GM19452 (cell line): ENCODE measurements at regions not wholly inside any gene's neighbourhood (a gene's known extent, or its start where the extent isn't known, plus 50 kb on each side); places are given as distances from the start of the nearest gene placed in this dataset.
"Not testable (repeated sequence)": the region's sequence is repeated elsewhere in the genome, so short reads cannot be mapped to it uniquely, and the experiment has no call there.

Experiments used
- ATAC-seq: cut with Tn5 transposase; IDR thresholded peaks from one replicate; pipeline ENCODE4 v1.9.1; 2021; ENCODE audit not compliant: unreplicated experiment

DNA sequence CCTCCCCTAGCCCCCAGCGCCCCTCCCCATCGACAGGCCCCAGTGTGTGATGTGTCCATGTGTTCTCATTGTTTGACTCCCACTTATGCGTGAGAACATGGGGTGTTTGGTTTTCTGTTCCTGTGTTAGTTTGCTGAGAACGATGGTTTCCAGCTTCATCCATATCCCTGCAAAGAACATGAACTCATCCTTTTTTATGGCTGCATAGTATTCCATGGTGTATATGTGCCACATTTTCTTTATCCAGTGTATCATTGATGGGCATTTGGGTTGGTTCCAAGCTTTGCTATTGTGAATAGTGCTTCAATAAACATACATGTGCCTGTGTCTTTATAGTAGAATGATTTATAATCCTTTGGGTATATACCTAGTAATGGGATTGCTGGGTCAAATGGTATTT is 107.6 kb upstream of the ADGRG2 start:
- ATAC-seq, result not testable (repeated sequence)

DNA sequence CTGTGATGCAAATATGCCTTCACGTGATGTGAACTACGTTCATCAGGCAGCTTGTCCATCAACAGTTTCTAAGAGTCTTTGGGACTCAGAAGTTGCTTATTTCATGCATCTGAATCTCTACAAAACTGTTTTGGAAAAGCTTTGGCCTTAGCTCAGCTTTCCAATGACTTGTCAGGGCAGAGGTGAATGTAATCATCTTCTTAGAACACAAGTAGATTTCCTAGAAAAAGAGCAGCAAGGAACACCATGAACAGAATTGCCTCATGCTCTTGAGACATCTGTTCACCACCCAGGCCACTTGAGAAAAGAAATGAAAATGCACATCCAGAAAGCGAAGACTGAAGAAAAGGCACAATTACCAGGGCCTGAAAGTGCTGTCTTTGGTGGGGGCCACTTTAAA is 105.8 kb upstream of the PDHA1 start:
- ATAC-seq, result no peak

DNA sequence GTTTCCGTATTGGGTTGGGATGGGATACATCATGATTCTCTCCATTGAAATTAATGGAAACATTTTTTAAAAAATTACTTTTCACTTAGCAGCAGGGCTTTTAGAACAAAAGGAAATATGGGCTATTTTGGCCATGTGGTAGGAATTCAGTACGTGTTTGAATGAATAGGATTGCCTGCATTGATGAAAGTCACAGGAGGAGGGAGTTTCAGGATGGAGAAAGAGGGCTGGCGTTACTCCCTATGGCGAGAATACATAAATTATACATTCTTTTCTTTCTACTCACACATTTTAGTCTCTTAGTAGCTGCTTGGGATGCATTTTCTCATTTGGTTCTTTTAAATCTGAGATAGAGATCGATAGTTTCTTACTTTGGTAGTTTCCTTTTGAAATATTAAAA is 100.3 kb upstream of the PDHA1 start:
- no peak for ATAC-seq

DNA sequence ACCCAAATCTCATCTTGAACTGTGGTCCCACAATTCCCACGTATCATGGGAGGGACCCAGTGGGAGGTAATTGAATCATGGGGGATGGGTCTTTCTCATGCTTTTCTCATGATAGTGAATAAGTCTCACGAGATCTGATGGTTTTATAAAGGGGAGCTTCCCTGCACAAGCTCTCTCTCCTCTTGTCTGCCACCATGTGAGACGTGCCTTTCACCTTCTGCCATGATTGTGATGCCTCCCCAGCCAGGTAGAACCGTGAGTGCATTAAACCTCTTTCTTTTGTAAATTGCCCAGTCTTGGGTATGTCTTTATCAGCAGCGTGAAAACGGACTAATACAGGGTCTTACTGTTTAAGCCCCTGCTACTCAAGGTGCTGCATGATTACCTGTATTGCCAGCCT is 98.8 kb upstream of the PDHA1 start:
- not testable (repeated sequence) for ATAC-seq

DNA sequence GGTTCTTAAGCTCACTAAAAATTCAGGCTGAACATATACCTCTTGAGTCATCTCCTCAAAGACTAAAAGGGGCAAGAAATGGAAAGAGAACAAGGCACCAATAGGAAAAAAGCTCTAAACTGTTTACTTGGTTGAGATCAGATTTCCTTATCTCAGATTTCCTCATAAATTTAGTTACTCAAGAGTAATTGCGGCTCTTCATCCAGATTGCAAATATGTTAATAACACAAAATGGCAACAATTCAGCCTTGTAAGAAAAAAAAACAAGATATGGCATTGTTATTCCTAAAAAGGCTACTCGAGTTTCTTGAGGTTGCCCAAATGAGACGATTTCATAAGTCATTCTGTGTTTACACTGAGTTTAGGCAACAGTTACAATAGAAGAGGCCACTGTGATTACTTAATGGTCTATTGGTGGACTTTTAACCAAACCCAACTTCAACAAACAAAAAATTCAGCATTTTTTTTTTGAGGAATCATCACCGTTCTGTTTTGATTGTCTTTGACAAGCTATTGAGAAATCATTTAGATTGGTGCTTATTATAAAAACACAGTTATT is 97.9 kb upstream of the PDHA1 start:
- ATAC-seq, result no peak

DNA sequence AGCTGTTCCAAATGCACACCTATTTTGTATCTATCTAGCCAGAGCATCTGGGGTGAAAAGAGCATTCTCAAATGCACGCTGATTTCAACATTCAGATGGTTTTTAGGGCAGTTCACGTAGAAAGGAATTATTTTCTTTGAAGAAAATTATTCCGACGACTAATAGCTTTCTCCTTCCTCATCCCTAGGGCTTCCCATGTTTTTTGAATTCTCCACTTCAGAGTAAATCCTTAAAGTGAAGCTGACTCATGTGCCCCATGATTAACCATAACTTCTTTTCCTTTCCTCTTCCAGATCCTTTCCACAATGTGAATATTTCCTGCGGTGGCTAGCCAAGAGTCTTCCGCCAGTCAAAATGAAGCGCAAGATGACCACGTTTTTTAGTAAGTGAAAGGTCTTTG is 86.7 kb upstream of the PDHA1 start:
- no peak for ATAC-seq

DNA sequence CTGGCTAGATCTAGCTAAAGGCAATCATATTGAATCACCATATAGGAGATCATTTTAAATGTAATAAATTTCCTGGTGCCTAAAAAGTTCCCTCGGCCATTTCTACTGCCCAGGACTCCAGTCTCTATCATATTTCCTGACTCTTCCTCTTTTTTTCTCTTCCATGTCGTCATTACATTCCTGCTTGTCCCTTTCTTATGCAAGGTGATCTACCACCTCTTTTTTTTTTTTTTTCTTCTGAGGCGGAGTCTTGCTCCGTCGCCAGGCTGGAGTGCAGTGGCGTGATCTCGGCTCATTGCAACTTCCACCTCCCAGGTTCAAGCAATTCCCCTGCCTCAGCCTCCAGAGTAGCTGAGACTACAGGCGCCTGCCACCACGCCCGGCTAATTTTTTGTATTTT is 82.7 kb upstream of the PDHA1 start:
- ATAC-seq, result not testable (repeated sequence)

DNA sequence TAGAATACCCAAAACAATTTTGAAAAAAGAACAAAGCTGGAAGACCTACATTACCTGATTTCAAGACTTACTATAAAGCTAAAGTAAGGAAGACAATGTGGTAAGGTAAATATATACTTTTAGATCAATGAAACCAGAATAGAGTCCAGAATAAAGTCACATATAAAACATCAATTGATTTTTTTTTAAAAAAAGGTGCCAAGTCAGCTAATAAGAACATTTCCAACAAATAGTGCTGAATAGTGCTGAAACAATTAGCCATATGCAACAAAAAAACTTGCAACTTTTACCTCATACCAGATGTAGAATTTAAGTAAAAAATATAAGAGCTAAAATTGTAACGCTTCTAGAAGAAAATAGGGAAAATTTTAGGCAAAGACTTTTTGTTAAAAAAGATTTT is 73.0 kb upstream of the PDHA1 start:
- ATAC-seq, result no peak

DNA sequence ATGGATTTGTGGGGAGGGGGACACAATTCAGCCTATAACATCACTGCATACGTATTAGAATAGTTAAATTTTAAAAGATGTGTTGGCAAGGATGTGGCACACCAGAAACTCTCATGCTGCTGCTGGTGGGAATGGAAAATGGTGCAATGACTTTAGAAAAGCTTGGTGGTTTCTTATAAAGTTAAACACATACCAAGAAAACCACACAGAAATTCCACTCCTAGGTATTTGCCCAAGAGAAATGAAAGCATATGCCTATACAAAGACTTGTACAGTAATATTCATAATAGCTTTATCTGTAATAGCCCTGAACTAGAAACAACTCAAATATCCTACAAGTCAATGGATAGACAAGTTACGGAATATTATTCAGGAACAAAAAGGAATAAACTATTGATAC is 71.3 kb upstream of the PDHA1 start:
- no peak for ATAC-seq

DNA sequence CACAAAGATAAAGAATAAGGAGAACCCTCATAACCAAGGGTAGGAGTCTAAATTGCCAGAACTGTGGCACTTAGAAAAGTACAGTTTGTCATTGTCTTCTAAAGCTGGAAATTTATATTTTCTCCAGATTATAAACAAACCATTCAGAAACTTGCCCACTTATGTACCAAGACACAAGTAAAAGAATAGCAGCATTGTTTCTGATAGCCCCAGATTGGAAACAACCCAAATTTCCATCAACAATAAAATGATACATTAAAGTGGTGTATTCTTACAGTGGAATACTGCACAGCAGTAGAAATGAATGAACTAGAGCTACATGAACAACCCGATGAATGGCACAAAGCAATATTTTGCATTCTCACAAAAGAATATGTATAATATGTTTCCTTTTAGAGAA is 63.1 kb upstream of the PDHA1 start:
- ATAC-seq, result no peak

DNA sequence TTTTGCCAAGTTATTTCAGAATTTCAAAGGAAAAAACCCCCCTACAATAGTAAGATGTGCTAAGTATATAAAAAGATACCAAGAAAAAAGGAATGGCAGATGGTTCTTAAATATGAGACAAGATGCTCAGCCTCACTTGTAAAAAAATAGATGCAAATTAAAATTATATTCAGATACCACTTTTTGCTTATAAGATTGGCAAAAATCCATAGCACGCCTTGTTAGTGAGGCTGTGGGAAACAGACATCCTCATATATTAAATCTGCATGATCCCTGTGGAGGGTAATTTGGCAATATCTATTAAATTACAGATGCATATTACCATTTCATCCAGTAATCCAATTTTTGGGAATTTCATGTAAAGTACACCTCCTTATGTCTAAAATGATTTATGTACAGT is 62.5 kb upstream of the PDHA1 start:
- ATAC-seq, result no peak

DNA sequence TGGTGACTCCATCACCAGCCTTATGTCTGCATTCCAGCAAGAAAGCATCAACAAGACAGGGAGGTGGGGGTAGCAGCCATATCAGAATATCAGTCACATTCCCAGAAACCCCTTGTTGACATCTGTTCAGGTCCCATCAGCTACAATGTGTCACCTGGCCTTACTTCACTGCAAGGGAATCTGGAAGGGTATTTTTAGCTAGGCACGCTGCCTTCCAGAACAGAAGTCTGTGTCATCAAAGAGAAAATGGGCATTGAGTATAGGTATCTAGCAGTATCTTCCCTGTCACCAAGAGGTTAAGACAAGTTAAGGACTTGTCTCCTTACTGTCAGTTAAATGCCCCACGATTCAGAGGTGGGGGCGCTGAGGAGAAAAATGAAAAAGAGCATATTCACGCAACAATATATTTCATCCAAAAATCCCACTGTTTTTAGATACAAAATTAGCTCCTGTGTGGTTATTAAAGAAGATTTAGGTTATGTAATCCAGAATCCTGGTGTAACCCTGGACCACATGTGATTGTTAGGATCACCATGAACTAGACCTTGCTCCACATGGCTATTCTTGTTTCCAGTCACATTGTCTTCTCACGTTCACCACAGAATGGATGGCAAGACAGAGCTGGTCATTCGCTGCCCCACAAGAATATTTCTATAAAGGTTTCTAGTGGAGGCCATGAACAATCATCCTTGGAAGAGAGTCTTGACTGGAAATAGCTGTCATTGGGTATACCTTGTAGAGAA is 60.0 kb upstream of the PDHA1 start:
- no peak for ATAC-seq

DNA sequence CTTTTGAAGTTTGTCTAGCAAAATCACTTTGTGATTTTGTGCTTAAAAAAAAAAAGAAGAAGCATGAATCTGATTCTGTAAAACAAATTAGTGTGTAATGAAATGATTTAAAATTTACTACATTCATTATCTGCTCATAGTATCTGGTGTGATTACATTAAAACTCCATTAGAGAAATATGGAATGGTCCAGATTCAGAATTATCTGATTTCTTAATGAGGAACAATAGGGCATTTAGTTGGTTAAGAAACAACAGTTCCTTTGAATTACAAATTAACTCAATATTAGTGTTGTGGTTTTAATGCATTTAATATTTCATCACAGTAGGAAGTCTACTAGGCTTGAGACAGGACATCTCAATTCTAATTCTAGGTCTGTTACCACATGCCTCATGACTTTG is 57.9 kb upstream of the PDHA1 start:
- ATAC-seq, result no peak

DNA sequence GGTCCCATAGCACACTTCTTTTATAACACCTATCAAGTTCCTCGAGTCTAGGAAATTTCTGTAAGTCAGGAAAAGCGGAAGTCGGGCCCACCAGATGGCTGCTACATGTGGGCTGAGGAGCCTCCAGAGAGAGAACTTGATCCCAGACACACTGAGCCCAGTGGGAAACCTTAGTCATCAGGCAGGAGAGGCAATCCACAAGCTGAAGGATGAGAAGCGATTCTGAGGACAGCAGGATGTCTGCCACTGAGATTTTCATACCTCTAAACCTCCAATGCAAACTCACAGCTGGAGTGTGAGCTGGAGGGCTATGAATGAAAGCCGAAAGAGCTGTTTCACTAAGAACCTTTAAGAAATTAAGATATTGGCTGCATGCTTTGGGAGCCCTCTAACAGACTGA is 52.6 kb upstream of the PDHA1 start:
- no peak for ATAC-seq

DNA sequence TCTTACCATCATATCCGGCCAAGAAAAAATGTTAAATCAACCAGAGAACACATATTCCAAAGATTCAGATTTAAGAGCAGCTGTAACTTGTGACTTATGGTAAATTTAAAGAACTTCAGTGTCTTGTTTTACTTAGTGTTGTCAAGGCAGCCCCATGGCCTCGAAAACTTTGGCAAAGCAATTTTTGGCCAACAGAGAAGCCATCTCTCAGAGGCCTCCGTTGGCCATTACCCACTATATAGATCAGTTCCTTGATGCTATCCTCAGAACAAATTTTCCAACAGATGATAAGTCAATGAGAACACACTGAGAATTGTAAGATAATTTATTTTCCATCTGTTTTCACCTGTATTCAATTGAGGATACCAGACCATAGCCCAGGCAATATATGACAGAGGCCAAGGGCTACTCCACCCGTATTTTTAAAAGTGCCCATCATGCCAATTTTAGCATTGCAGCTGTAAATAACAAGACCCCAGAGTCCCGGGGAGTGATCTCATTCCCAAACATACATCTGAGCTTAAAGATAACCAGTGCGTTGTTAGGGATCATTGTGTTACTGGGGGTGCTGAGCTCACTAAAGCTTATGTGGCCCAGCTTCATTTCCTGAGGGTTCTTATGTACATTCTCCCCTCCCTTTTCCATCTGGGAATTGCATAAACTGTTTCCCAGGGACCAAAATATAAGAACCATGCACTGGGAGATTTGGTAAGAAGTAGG is 50.0 kb upstream of the PDHA1 start:
- ATAC-seq, result no peak
